ENCODE measurements at regions not wholly inside any gene's neighbourhood (a gene's known extent, or its start where the extent isn't known, plus 50 kb on each side); places are given as distances from the start of the nearest gene placed in this dataset.
"Not testable (repeated sequence)": the region's sequence is repeated elsewhere in the genome, so short reads cannot be mapped to it uniquely, and the experiment has no call there.

DNA sequence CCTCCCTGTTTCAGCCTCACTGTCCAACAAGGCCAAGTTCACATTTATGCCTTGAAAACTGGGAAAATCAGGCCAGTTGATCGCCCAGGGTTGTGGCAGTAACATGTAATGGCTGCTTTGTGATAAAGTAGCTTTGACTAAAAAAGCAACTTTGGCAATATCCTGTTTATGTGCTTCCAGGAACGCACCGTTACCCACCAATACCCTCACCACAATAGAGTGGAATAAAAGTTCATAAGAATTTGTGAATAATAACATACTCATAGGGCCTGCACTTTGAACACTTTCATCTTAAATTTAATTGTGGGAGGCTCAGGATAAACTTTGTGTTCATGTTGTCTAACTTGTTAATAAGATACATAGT is 80.7 kb upstream of the MAML3 start:
- H3K27me3 ChIP-seq (ENCODE audit: low read depth), result no peaks in the 10 kb centered on the region
- DNase-seq (ENCODE audit: low spot score in 2 of 2), result no peak
- in situ Hi-C loops (cut with MboI; ENCODE audit: low sequenced_read_pairs), result no loop called here
- H3K9me3 ChIP-seq, result no peaks in the 10 kb centered on the region
- H3K4me3 ChIP-seq, result no peak overlapping the region
- peaks cover 16% of the 10 kb centered on the region for H3K4me1 ChIP-seq
- H3K36me3 ChIP-seq (replicated peaks), result no peaks in the 10 kb centered on the region

DNA sequence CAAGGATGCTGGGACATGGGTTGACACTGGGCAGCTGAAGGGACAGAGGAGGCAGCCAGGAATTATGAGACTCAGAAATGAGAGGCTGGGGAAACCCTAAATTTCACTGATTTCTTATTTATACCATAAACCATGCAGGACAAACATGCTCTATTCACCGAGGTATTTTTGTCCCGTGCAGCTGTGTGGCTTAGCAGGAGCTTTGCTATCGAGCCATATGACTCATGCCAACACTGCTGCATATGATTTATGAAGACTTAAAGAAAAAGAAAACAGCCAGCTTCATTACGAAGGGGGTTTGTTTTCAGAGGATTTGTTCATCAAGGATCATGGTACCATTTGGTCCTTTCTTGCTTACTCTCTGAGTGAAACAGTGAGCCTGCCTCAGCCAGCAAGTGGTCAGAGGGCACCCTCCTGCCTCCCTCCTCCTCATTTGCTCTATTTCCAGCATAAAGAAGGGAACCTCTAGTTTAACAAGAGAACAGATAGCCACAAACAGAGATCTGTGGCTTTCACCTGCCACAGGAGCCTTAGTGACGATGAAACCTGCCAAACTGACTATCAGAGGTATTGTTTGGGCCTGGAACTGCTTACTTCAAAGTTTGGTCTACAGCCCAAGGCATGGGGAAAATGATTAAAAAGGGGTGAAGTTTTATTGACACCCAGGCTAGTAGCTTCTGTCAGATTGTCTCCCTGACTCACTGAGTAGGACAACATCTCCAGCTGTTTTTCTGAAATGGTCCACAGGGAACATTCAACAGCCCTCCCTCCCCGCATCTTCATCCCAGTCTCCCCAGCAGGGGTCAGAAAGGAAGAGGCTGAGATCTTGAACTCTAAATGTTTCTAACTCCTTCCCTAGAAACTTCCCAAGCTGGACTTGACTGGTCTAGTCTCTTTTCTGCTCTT is 80.1 kb upstream of the MAML3 start:
- DNase-seq (ENCODE audit: low spot score in 2 of 2), result no peak
- Histone ChIP-seq H3K27me3 (ENCODE audit: low read depth) (no peaks in the 10 kb centered on the region), H3K4me1 (peaks cover 16% of the 10 kb centered on the region), H3K4me3 (no peak overlapping the region), H3K36me3 (replicated peaks) (no peaks in the 10 kb centered on the region), H3K9me3 (no peaks in the 10 kb centered on the region)
- in situ Hi-C loops (cut with MboI; ENCODE audit: low sequenced_read_pairs), result no loop called here

DNA sequence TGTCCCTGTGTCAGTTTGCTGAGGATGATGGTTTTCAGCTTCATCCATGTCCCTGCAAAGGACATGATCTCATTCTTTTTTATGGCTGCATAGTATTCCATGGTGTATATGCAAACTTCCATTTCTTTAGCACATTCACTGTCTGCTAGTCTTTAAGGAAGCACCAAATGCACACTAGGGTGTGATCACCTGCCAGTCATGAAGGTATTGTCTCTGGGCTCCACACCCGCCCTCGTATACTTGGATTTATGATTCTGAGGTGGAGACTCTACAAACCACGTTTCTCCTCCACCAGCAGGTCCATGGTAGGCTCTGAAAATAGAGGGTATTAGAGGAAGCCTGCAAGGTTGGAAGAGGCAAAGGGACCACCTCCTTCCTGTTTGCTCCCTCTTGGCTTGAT is 75.9 kb upstream of the MAML3 start:
- no peak for DNase-seq (ENCODE audit: low spot score in 2 of 2)
- Histone ChIP-seq H3K4me3 (no peak overlapping the region), H3K36me3 (replicated peaks) (no peaks in the 10 kb centered on the region), H3K4me1 (no peaks in the 10 kb centered on the region), H3K9me3 (no peaks in the 10 kb centered on the region), H3K27me3 (ENCODE audit: low read depth) (no peaks in the 10 kb centered on the region)
- in situ Hi-C loops (cut with MboI; ENCODE audit: low sequenced_read_pairs), result no loop called here

DNA sequence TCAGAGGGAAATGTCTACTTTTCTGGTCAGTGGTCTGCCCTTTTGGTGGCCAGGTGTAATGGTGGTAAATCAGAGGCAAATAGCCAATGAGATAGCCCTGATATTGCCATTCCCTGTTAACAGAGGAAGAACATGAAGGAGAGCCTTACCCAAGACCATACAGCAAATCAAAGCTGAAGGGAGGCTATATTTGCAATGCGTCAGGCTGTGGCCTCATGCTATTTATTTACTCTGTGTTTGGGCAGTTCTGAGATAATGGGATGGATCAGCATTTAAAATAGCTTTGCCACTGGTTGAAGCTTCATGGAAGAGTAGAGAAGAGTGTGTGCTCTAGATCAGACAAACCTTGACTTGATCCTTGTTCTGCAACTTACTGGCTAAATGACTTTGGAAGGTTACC is 73.3 kb upstream of the MAML3 start:
- H3K36me3 ChIP-seq (replicated peaks), result no peaks in the 10 kb centered on the region
- DNase-seq (ENCODE audit: low spot score in 2 of 2), result no peak
- H3K4me3 ChIP-seq, result no peak overlapping the region
- H3K9me3 ChIP-seq, result no peaks in the 10 kb centered on the region
- H3K4me1 ChIP-seq, result no peaks in the 10 kb centered on the region
- H3K27me3 ChIP-seq (ENCODE audit: low read depth), result no peaks in the 10 kb centered on the region
- in situ Hi-C loops (cut with MboI; ENCODE audit: low sequenced_read_pairs), result no loop called here

DNA sequence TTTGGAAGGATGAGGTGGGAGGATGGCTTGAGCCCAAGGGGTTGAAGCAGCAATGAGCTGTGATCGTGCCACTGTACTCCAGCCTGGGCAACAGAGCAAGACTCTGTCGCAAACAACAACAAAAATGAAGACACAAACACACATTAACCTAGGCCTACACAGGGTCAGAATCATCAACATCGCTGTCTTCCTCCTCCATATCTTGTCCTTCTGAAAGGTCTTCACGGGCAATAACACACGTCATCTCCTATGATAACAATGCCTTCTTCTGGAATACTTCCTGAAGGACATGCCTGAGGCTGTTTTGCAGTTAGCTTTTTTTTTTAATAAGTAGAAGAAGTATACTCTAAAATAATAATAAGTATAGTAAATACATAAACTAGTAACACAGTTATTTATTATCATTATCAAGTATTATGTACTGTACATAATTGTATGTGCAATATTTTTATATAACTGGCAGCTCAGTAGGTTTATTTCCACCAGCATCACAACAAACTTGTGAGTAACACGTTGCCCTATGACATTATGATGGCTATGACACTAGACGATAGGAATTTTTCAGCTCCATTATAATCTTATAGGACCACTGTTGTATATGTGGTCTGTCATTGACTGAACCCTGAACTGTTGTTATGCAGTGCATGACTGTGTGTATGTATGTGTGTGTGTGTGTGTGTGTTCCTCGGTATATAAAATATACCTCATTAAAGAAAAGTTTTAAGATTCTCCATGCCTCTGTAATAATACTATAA is 69.2 kb upstream of the MAML3 start:
- no peak overlapping the region for H3K4me3 ChIP-seq
- H3K36me3 ChIP-seq (replicated peaks), result no peaks in the 10 kb centered on the region
- DNase-seq (ENCODE audit: low spot score in 2 of 2), result no peak
- H3K27me3 ChIP-seq (ENCODE audit: low read depth), result no peaks in the 10 kb centered on the region
- no peaks in the 10 kb centered on the region for H3K9me3 ChIP-seq
- no peaks in the 10 kb centered on the region for H3K4me1 ChIP-seq
- in situ Hi-C loops (cut with MboI; ENCODE audit: low sequenced_read_pairs), result no loop called here

DNA sequence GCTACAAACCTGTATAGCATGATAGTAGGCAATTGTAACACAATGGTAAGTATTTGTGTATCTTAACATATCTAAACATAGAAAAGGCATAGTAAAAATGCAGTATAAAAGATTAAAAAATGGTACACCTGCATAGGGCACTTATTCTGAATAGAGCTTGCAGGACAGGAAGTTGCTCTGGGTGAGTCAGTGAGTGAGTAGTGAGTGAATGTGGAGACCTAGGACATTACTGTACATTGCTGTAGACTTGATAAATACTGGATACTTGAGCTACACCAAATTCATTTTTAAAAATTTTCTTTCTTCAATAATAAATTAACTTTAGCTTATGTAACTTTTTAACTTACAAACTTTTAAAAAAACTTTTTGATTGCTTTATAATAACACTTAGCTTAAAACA is 68.2 kb upstream of the MAML3 start:
- no peaks in the 10 kb centered on the region for H3K9me3 ChIP-seq
- no peaks in the 10 kb centered on the region for H3K27me3 ChIP-seq (ENCODE audit: low read depth)
- no peaks in the 10 kb centered on the region for H3K36me3 ChIP-seq (replicated peaks)
- no peaks in the 10 kb centered on the region for H3K4me1 ChIP-seq
- no peak for DNase-seq (ENCODE audit: low spot score in 2 of 2)
- in situ Hi-C loops (cut with MboI; ENCODE audit: low sequenced_read_pairs), result no loop called here
- H3K4me3 ChIP-seq, result no peak overlapping the region

DNA sequence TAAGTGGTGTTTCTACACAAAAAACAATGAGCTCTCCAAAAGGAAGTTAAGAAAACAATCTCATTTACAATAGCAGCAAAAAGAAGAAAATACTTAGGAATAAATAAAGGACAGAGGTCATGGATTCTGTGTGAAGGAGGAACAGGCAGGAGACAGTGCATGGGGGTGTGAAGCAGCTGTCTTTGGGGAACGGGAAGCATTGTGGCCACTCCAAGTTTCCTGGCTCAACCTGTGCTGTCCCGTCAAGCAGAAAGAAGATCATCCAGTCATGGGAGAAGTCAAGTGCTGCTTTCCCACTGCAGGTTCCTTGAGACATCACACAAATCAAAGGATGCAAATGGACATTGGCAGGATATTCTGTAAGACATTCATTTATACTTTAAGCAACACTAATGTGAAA is 66.1 kb upstream of the MAML3 start:
- in situ Hi-C loops (cut with MboI; ENCODE audit: low sequenced_read_pairs), result no loop called here
- no peak overlapping the region for H3K4me3 ChIP-seq
- no peak for DNase-seq (ENCODE audit: low spot score in 2 of 2)
- H3K36me3 ChIP-seq (replicated peaks), result no peaks in the 10 kb centered on the region
- no peaks in the 10 kb centered on the region for H3K9me3 ChIP-seq
- H3K27me3 ChIP-seq (ENCODE audit: low read depth), result no peaks in the 10 kb centered on the region
- no peaks in the 10 kb centered on the region for H3K4me1 ChIP-seq

DNA sequence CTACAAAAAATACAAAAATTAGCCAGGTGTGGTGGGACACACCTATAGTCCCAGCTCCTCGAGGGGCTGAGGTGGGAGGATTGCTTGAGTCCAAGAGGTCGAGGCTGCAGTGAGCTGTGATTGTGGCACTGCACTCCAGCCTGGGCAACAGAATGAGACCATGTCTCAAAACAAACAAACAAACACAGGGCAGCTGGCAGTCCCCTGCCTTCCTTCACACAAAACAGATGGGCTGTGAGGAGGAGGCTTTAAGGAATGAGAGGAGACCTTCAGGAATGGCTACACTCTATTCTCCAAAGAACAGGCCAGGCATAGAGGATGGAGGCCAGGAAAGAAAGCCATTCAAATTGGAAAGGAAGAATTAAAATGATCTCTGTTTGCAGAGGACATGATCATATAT is 65.6 kb upstream of the MAML3 start:
- in situ Hi-C loops (cut with MboI; ENCODE audit: low sequenced_read_pairs), result no loop called here
- no peaks in the 10 kb centered on the region for H3K4me1 ChIP-seq
- DNase-seq (ENCODE audit: low spot score in 2 of 2), result no peak

DNA sequence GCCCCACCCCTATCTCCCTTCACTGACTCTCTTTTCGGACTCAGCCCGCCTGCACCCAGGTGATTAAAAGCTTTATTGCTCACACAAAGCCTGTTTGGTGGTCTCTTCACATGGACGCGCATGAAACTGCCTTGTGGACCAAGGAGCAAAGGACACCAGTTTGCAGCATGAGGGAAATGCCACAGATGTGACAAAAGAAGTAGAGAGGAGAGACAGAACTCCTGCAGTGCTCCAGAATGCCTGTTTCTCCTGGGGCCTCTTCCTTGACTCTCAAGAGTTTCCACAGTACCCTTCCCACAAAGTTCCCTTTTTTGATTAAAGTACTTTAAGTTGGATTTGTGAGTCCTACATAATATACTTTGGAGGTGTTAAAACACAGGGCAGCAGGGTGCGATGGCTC is 65.1 kb upstream of the MAML3 start:
- in situ Hi-C loops (cut with MboI; ENCODE audit: low sequenced_read_pairs); DNase-seq (ENCODE audit: low spot score in 2 of 2); H3K27me3 ChIP-seq (ENCODE audit: low read depth); H3K4me3 ChIP-seq; H3K4me1 ChIP-seq; H3K36me3 ChIP-seq (replicated peaks); H3K9me3 ChIP-seq: not testable (repeated sequence)

More for the DNA sequence above, 65.6 kb upstream of the MAML3 start:
- H3K36me3 ChIP-seq (replicated peaks), result no peaks in the 10 kb centered on the region
- H3K4me3 ChIP-seq, result no peak overlapping the region
- H3K9me3 ChIP-seq, result no peaks in the 10 kb centered on the region
- H3K27me3 ChIP-seq (ENCODE audit: low read depth), result no peaks in the 10 kb centered on the region

DNA sequence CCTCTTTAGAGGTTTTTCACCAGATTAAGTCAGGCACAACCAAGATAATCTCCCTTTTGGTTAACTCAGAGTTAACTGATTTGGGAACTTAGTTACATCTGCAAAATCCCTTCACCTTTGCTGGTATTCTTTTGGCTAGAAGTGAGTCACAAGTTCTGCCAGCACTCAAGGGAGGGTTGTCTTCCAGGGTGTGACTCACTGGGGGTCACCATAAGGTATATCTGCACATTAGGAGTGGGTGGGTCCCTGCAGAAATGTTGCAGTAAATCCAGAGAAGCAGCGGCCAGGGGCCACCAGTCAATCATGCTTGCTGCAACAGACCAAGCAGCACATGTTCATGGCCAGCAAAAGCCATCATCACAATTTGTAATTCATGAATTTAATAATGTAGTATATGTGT is 59.8 kb upstream of the MAML3 start:
- in situ Hi-C loops (cut with MboI; ENCODE audit: low sequenced_read_pairs), result no loop called here
- Histone ChIP-seq H3K36me3 (replicated peaks) (no peaks in the 10 kb centered on the region), H3K9me3 (no peaks in the 10 kb centered on the region), H3K4me1 (no peaks in the 10 kb centered on the region), H3K27me3 (ENCODE audit: low read depth) (peaks cover 3% of the 10 kb centered on the region), H3K4me3 (no peak overlapping the region)
- DNase-seq (ENCODE audit: low spot score in 2 of 2), result no peak

DNA sequence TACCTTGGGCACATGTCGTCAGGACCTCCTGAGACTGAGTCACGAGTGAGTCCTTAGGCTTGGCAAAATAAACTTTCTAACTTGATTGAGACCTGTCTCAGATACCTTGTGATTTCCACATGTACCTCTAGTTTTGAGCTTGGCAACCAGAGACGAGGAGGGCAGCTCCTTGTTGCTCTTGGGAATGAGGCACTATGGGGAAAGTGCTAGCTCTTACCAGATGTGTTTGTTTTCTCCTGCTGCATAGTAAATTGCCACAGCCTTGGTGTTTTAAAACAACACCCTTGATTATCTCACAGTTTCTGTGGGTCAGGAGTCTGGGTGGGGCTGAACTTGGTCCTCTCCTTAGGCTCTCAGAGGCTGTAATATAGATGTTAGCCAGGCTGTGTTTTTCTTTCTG is 59.1 kb upstream of the MAML3 start:
- H3K36me3 ChIP-seq (replicated peaks), result no peaks in the 10 kb centered on the region
- peaks cover 7% of the 10 kb centered on the region for H3K27me3 ChIP-seq (ENCODE audit: low read depth)
- H3K9me3 ChIP-seq, result no peaks in the 10 kb centered on the region
- no peaks in the 10 kb centered on the region for H3K4me1 ChIP-seq
- no peak for DNase-seq (ENCODE audit: low spot score in 2 of 2)
- H3K4me3 ChIP-seq, result no peak overlapping the region
- in situ Hi-C loops (cut with MboI; ENCODE audit: low sequenced_read_pairs), result no loop called here

DNA sequence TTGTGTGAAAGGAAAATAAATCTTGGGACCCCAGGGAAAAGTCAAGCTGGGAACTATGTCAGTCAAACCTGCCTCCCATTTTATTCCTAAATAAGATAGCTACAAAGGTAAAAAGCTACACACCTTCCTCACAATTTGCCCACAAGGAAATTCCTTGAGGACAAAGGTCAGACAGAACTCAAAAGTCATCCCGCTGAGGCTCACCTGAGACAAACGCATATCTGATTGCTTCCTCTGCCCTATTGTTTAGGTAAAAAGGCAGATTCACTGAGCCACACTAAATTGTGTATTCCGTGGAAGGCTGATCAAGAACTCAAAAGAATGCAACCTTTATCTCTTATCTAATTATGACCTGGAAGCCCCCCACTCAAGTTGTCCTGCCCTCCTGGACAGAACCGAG is 58.7 kb upstream of the MAML3 start:
- DNase-seq (ENCODE audit: low spot score in 2 of 2), result no peak
- no peak overlapping the region for H3K4me3 ChIP-seq
- no peaks in the 10 kb centered on the region for H3K36me3 ChIP-seq (replicated peaks)
- no peaks in the 10 kb centered on the region for H3K9me3 ChIP-seq
- peaks cover 10% of the 10 kb centered on the region for H3K27me3 ChIP-seq (ENCODE audit: low read depth)
- no peaks in the 10 kb centered on the region for H3K4me1 ChIP-seq
- in situ Hi-C loops (cut with MboI; ENCODE audit: low sequenced_read_pairs), result no loop called here

DNA sequence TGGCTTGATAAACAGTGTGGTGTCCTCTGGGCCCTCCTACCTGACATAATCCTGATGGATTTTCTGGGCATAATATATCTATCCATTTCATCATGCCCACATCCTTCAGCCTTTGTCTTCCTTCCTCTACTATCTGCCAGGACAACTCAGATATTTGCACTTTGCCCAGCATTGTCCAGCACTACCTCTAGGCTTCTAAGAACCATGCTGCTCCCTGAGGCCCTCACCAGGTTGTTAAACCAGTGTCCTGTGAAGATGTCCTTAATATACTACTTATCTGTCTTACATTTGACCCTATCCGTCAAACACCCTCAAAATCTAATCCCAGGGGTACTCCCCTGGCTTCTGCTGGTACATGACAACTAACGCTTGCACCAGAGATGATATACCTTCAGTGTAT is 58.2 kb upstream of the MAML3 start:
- no peak overlapping the region for H3K4me3 ChIP-seq
- in situ Hi-C loops (cut with MboI; ENCODE audit: low sequenced_read_pairs), result no loop called here
- no peaks in the 10 kb centered on the region for H3K9me3 ChIP-seq
- H3K36me3 ChIP-seq (replicated peaks), result no peaks in the 10 kb centered on the region
- no peak for DNase-seq (ENCODE audit: low spot score in 2 of 2)
- peaks cover 15% of the 10 kb centered on the region for H3K27me3 ChIP-seq (ENCODE audit: low read depth)
- H3K4me1 ChIP-seq, result no peaks in the 10 kb centered on the region

DNA sequence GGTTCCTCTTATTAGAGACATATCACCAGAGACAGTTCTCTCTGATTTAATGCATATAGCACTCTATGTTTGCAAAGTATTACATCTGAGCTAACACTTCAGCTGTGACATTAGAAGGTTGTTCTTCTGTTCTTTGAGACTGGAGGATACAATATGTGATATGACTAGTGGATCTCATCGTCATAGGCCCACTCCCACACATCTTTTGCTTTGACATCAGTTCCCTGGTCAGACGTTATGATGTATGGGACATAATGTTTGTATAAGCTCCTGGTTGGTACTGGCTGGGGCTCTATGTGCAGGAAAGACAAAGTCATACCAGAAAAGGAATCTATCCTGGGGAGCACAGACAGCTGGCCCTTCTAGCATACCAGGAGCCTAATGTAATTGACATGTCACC is 57.7 kb upstream of the MAML3 start:
- DNase-seq (ENCODE audit: low spot score in 2 of 2), result no peak
- H3K27me3 ChIP-seq (ENCODE audit: low read depth), result peaks cover 17% of the 10 kb centered on the region

More for the DNA sequence above, 57.7 kb upstream of the MAML3 start:
- Histone ChIP-seq H3K9me3 (no peaks in the 10 kb centered on the region), H3K4me1 (no peaks in the 10 kb centered on the region), H3K36me3 (replicated peaks) (no peaks in the 10 kb centered on the region), H3K4me3 (no peak overlapping the region)
- in situ Hi-C loops (cut with MboI; ENCODE audit: low sequenced_read_pairs), result no loop called here
